DND-41 (cell line): ENCODE measurements at regions not wholly inside any gene's neighbourhood (a gene's known extent, or its start where the extent isn't known, plus 50 kb on each side); places are given as distances from the start of the nearest gene placed in this dataset.
"Not testable (repeated sequence)": the region's sequence is repeated elsewhere in the genome, so short reads cannot be mapped to it uniquely, and the experiment has no call there.

ENCODE experiments used
- ATAC-seq: fragments of 200-7000 bp; cut with Tn5 transposase; 3 replicates; pipeline ENCODE4 v1.9.1; 2021; ENCODE audit warnings: low read depth; ENCODE audit not compliant: insufficient read depth
- DNase-seq: peaks from one replicate; pipeline ENCODE4 v3.0.0-alpha.2; 2020
- H2AFZ ChIP-seq: 2 replicates; pipeline ENCODE4 v1.6.0; 2012; ENCODE audit warnings: low read depth, low read length
- H3K27ac ChIP-seq: 2 replicates; pipeline ENCODE4 v1.5.1; 2012; ENCODE audit warnings: low read length, inconsistent platforms
- H3K27me3 ChIP-seq: fragments of 200-600 bp; sonication (generic); 2 replicates; pipeline ENCODE4 v1.6.0; 2012; ENCODE audit warnings: low read length, mild to moderate bottlenecking, inconsistent platforms; ENCODE audit not compliant: insufficient read depth, poor library complexity
- H3K36me3 ChIP-seq: 2 replicates; pipeline ENCODE4 v1.5.1; 2012; ENCODE audit warnings: low read length, inconsistent platforms; ENCODE audit not compliant: insufficient read depth
- H3K4me1 ChIP-seq: 2 replicates; pipeline ENCODE4 v1.5.1; 2012; ENCODE audit warnings: mild to moderate bottlenecking, low read length; ENCODE audit not compliant: insufficient read depth
- H3K4me2 ChIP-seq: 2 replicates; pipeline ENCODE4 v1.6.0; 2012; ENCODE audit warnings: mild to moderate bottlenecking, moderate library complexity, low read length, inconsistent platforms; ENCODE audit not compliant: insufficient read depth
- H3K4me3 ChIP-seq, 2 experiments: fragments of 200-600 bp in 1 of 2; shearing (Covaris generic) in 1 of 2; 2 replicates each; pipeline ENCODE4 v1.5.1; 2012 to 2016; ENCODE audit warnings: inconsistent platforms in 2 of 2, low read length in 2 of 2, mild to moderate bottlenecking in 2 of 2, low read depth in 1 of 2, moderate library complexity in 1 of 2
- H3K79me2 ChIP-seq: 2 replicates; pipeline ENCODE4 v1.6.0; 2012; ENCODE audit warnings: low read length, inconsistent platforms; ENCODE audit not compliant: insufficient read depth
- H3K9ac ChIP-seq: 2 replicates; pipeline ENCODE4 v1.6.0; 2012; ENCODE audit warnings: low read depth, mild to moderate bottlenecking, inconsistent platforms, low read length, moderate library complexity
- H3K9me3 ChIP-seq: 2 replicates; pipeline ENCODE4 v1.5.1; 2012; ENCODE audit warnings: low read length, moderate library complexity, mild to moderate bottlenecking, inconsistent platforms; ENCODE audit not compliant: insufficient read depth, severe bottlenecking
- H4K20me1 ChIP-seq: 2 replicates; pipeline ENCODE4 v1.6.0; 2012; ENCODE audit warnings: low read length; ENCODE audit not compliant: insufficient read depth

- H3K79me2 ChIP-seq, H3K27me3 ChIP-seq, H3K4me1 ChIP-seq, H2AFZ ChIP-seq, DNase-seq, H3K9me3 ChIP-seq, H4K20me1 ChIP-seq, H3K4me2 ChIP-seq, H3K36me3 ChIP-seq, H3K9ac ChIP-seq, ATAC-seq, H3K27ac ChIP-seq, H3K4me3 ChIP-seq: not testable (repeated sequence)
These were observed 79.1 kb downstream of the NPIPB5 start for GRCh38 chr16:22589757-22590156.

GRCh38 chr16:22596445-22597045 lies 85.9 kb downstream of the NPIPB5 start:
- H3K4me1 ChIP-seq, ATAC-seq, H3K36me3 ChIP-seq, H3K4me2 ChIP-seq, H3K27ac ChIP-seq, DNase-seq, H3K79me2 ChIP-seq, H4K20me1 ChIP-seq, H3K4me3 ChIP-seq, H3K27me3 ChIP-seq, H3K9ac ChIP-seq, H3K9me3 ChIP-seq, H2AFZ ChIP-seq: not testable (repeated sequence)

GRCh38 chr16:22603744-22604143 lies 93.1 kb downstream of the NPIPB5 start:
- H3K4me1 ChIP-seq, H3K79me2 ChIP-seq, H3K9me3 ChIP-seq, DNase-seq, H3K27me3 ChIP-seq, H2AFZ ChIP-seq, H3K4me2 ChIP-seq, H3K9ac ChIP-seq, H4K20me1 ChIP-seq, ATAC-seq, H3K27ac ChIP-seq, H3K4me3 ChIP-seq, H3K36me3 ChIP-seq: not testable (repeated sequence)

GRCh38 chr16:22606619-22607018 lies 95.9 kb downstream of the NPIPB5 start:
- not testable (repeated sequence) for H3K4me2 ChIP-seq, H2AFZ ChIP-seq, H3K27me3 ChIP-seq, H3K36me3 ChIP-seq, H3K4me3 ChIP-seq, DNase-seq, H3K27ac ChIP-seq, H3K9ac ChIP-seq, H3K79me2 ChIP-seq, H3K4me1 ChIP-seq, ATAC-seq, H4K20me1 ChIP-seq, H3K9me3 ChIP-seq

GRCh38 chr16:22609798-22610197 lies 99.1 kb downstream of the NPIPB5 start:
- H3K79me2 ChIP-seq, H3K9me3 ChIP-seq, H3K9ac ChIP-seq, H3K4me2 ChIP-seq, H2AFZ ChIP-seq, H3K36me3 ChIP-seq, H3K4me1 ChIP-seq, H3K27me3 ChIP-seq, DNase-seq, H3K27ac ChIP-seq, ATAC-seq, H4K20me1 ChIP-seq, H3K4me3 ChIP-seq: not testable (repeated sequence)

- not testable (repeated sequence) for H2AFZ ChIP-seq, H3K79me2 ChIP-seq, DNase-seq, H3K27ac ChIP-seq, H3K4me3 ChIP-seq, H3K27me3 ChIP-seq, H3K4me1 ChIP-seq, H3K4me2 ChIP-seq, H3K9me3 ChIP-seq, H3K9ac ChIP-seq, H3K36me3 ChIP-seq, ATAC-seq, H4K20me1 ChIP-seq
These were observed 100.4 kb downstream of the NPIPB5 start for GRCh38 chr16:22611128-22611527.
